Keratinocyte (primary cell): ENCODE measurements at regions not wholly inside any gene's neighbourhood (a gene's known extent, or its start where the extent isn't known, plus 50 kb on each side); places are given as distances from the start of the nearest gene placed in this dataset.

Experiments
- DNase-seq: peaks from one replicate; pipeline ENCODE4 v3.0.0-alpha.2; 2011; ENCODE audit warnings: low read depth, missing footprints, low spot score
- FAIRE-seq: peaks from 2 replicates; lab custom pipeline; 2011; peaks lifted over from hg19 to GRCh38; lab: Jason Lieb, UNC
- H2AFZ ChIP-seq: 2 replicates; pipeline ENCODE4 v1.6.0; 2012; ENCODE audit warnings: low read length, control low read depth, inconsistent platforms; ENCODE audit not compliant: control insufficient read depth
- H3K27ac ChIP-seq: 2 replicates; pipeline ENCODE4 v1.5.1; 2011; ENCODE audit warnings: low read length; ENCODE audit not compliant: control insufficient read depth, insufficient read depth
- H3K27me3 ChIP-seq: 3 replicates; pipeline ENCODE4 v1.6.0; 2011; ENCODE audit warnings: low read length; ENCODE audit not compliant: control insufficient read depth, insufficient read depth; ENCODE audit errors: extremely low read depth
- H3K36me3 ChIP-seq, 2 experiments: 2 replicates in 1 of 2; 3 replicates in 1 of 2; pipeline ENCODE4 v1.5.1; 2011; ENCODE audit warnings: low read length in 2 of 2, mild to moderate bottlenecking in 1 of 2; ENCODE audit not compliant: control insufficient read depth in 2 of 2, insufficient read depth in 2 of 2; ENCODE audit errors: extremely low read depth in 1 of 2
- H3K4me1 ChIP-seq: 3 replicates; pipeline ENCODE4 v1.5.1; 2011; ENCODE audit warnings: low read length; ENCODE audit not compliant: control insufficient read depth, insufficient read depth; ENCODE audit errors: extremely low read depth
- H3K4me2 ChIP-seq: 3 replicates; pipeline ENCODE4 v1.6.0; 2011; ENCODE audit warnings: low read depth, low read length; ENCODE audit not compliant: control insufficient read depth, insufficient read depth; ENCODE audit errors: extremely low read depth
- H3K4me3 ChIP-seq, 3 experiments: fragments of 200-600 bp in 1 of 3; sonication (generic) in 1 of 3; 2 replicates in 2 of 3; 3 replicates in 1 of 3; pipeline ENCODE4 v1.5.1; 2011 to 2016; ENCODE audit warnings: low read length in 3 of 3, mild to moderate bottlenecking in 3 of 3, control low read depth in 2 of 3, inconsistent platforms in 1 of 3, low read depth in 1 of 3, mixed read lengths in 1 of 3, mixed run types in 1 of 3, moderate library complexity in 1 of 3; ENCODE audit not compliant: control insufficient read depth in 2 of 3, insufficient read depth in 2 of 3; ENCODE audit errors: extremely low read depth in 1 of 3
- H3K79me2 ChIP-seq: 2 replicates; pipeline ENCODE4 v1.6.0; 2012; ENCODE audit warnings: low read length; ENCODE audit not compliant: control insufficient read depth, insufficient read depth
- H3K9ac ChIP-seq: 3 replicates; pipeline ENCODE4 v1.6.0; 2011; ENCODE audit warnings: low read length; ENCODE audit not compliant: control insufficient read depth, insufficient read depth; ENCODE audit errors: extremely low read depth
- H3K9me1 ChIP-seq: 3 replicates; pipeline ENCODE4 v1.6.0; 2011; ENCODE audit warnings: low read length; ENCODE audit not compliant: control insufficient read depth, insufficient read depth; ENCODE audit errors: extremely low read depth
- H3K9me3 ChIP-seq: 2 replicates; pipeline ENCODE4 v1.5.1; 2012; ENCODE audit warnings: low read depth, low read length; ENCODE audit not compliant: control insufficient read depth
- H4K20me1 ChIP-seq: 3 replicates; pipeline ENCODE4 v1.6.0; 2011; ENCODE audit warnings: low read length; ENCODE audit not compliant: control insufficient read depth, insufficient read depth; ENCODE audit errors: extremely low read depth
- CTCF ChIP-seq, 3 experiments: IDR thresholded peaks in 1 of 3; conservative IDR thresholded peaks in 1 of 3; optimal IDR thresholded peaks in 1 of 3; 2 replicates in 2 of 3; 3 replicates in 1 of 3; pipeline versions ENCODE3 to v1.5.1; 2011; ENCODE audit warnings: low read length in 3 of 3, mild to moderate bottlenecking in 3 of 3, moderate library complexity in 2 of 3, control low read depth in 1 of 3, inconsistent platforms in 1 of 3; ENCODE audit not compliant: insufficient read depth in 2 of 3; ENCODE audit errors: extremely low read depth in 1 of 3
- EZH2 ChIP-seq: IDR thresholded peaks from one replicate; pipeline ENCODE4 v1.6.1; 2012; ENCODE audit warnings: inconsistent platforms, mild to moderate bottlenecking, low read length, moderate library complexity
- dilution Hi-C: fragments of 300-500 bp; cut with MboI; formaldehyde crosslinking; loops from one replicate; pipeline ENCODE4 v1.7.0; 2020; ENCODE audit warnings: low sequenced_read_pairs; ENCODE audit not compliant: extremely low pct_ligation_motif_present

- Histone ChIP-seq H3K36me3 (no peaks in the 10 kb centered on the region), H2AFZ (no peak overlapping the region), H3K9me1 (no peaks in the 10 kb centered on the region), H3K9ac (no peak overlapping the region), H4K20me1 (no peaks in the 10 kb centered on the region), H3K4me2 (no peak overlapping the region), H3K9me3 (no peaks in the 10 kb centered on the region), H3K27ac (no peak overlapping the region), H3K27me3 (no peaks in the 10 kb centered on the region), H3K4me3 (no peak overlapping the region), H3K79me2 (no peaks in the 10 kb centered on the region), H3K4me1 (no peaks in the 10 kb centered on the region)
- FAIRE-seq (no peak), DNase-seq (no peak)
- TF ChIP-seq EZH2 = no peak
- no peak for TF ChIP-seq CTCF (optimal IDR thresholded peaks at IDR 0.05 in 1 of 3, IDR thresholded peaks at IDR 0.05 in 1 of 3, conservative IDR thresholded peaks at IDR 0.05 in 1 of 3; ENCODE audit: extremely low read depth in 1 of 3, insufficient read depth in 2 of 3, low read length in 3 of 3)
- dilution Hi-C loops = no loop called here
Observed at GRCh38 chr1:56183151-56183550, 396.2 kb downstream of the PLPP3 start.

DNA sequence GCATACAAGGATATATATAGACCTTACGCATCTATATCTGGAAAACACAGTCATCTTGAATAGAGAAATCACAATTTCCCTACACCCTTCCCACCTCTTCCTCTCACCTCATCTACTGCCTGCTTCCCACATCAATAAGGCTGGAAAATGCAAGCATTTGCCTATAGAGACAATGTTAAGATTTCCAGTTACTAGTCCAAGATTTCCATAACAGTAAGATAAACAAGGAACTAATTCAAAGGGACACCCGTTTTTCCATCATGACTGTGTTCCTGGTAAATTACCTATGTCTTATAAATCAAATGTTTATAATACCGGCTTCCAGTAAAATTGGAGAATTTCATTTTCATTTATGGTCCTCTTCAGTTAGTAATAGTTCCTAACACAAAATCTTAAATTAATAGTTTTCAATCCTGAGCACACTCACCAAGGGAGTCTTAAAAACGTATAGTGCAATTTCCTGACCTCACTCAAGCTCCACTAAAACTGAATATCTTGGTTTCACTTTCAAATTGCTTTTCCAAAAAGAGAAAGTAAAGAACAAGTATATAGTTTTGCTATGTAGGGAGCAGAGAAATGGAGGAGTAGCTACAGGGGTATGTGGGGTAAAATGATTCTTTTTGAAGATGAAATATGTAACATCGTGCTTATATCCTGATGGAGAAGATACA lies 398.7 kb downstream of the PLPP3 start:
- H3K9me3 ChIP-seq = no peaks in the 10 kb centered on the region
- no peak overlapping the region for H2AFZ ChIP-seq
- no peak overlapping the region for H3K27ac ChIP-seq
- H3K9ac ChIP-seq = no peak overlapping the region
- no peaks in the 10 kb centered on the region for H3K4me1 ChIP-seq
- DNase-seq = no peak
- H3K4me3 ChIP-seq = no peak overlapping the region
- dilution Hi-C loops = no loop called here
- H3K27me3 ChIP-seq = no peaks in the 10 kb centered on the region
- no peaks in the 10 kb centered on the region for H3K9me1 ChIP-seq
- FAIRE-seq = no peak
- no peak overlapping the region for H3K4me2 ChIP-seq
- H3K79me2 ChIP-seq = no peaks in the 10 kb centered on the region
- no peaks in the 10 kb centered on the region for H3K36me3 ChIP-seq
- TF ChIP-seq EZH2 = no peak
- no peak for TF ChIP-seq CTCF (optimal IDR thresholded peaks at IDR 0.05 in 1 of 3, IDR thresholded peaks at IDR 0.05 in 1 of 3, conservative IDR thresholded peaks at IDR 0.05 in 1 of 3; ENCODE audit: extremely low read depth in 1 of 3, insufficient read depth in 2 of 3, low read length in 3 of 3)
- no peaks in the 10 kb centered on the region for H4K20me1 ChIP-seq
